DOHH2 (cell line): ENCODE measurements at regions not wholly inside any gene's neighbourhood (a gene's known extent, or its start where the extent isn't known, plus 50 kb on each side); places are given as distances from the start of the nearest gene placed in this dataset.

ENCODE experiments used
- CTCF ChIP-seq: fragments of 200-600 bp; sonication (generic); IDR thresholded peaks from one replicate; pipeline ENCODE4 v1.5.1; 2014; ENCODE audit warnings: antibody characterized with exemption, mild to moderate bottlenecking, low read depth, low read length; ENCODE audit not compliant: poor library complexity, severe bottlenecking
- EZH2phosphoT487 ChIP-seq: fragments of 200-600 bp; sonication (generic); IDR thresholded peaks from 2 replicates; pipeline ENCODE4 v1.6.1; 2017; ENCODE audit warnings: borderline replicate concordance, mild to moderate bottlenecking, antibody characterized with exemption, low read length, moderate library complexity, mixed read lengths

- no peak for TF ChIP-seq CTCF
- no peak for TF ChIP-seq EZH2phosphoT487
Observed at GRCh38 chr12:33596814-33597213, 157.2 kb upstream of the SYT10 start.
